IMR-90 (cell line): ENCODE measurements at regions not wholly inside any gene's neighbourhood (a gene's known extent, or its start where the extent isn't known, plus 50 kb on each side); places are given as distances from the start of the nearest gene placed in this dataset.

Source experiments
- ATAC-seq: fragments of 200-7000 bp; cut with Tn5 transposase; 2 replicates; pipeline ENCODE4 v1.9.1; 2020; ENCODE audit warnings: low read depth, mild to moderate bottlenecking, moderate library complexity
- BruUV-seq: library from RNA; stranded (reverse); fragments of 400-500 nt; replicated peaks from 2 replicates; lab custom pipeline; 2021; lab: Mats Ljungman, UMichigan
- CTCF ChIA-PET: fragments of 300-600 bp; formaldehyde crosslinking; extraction: SDS; loops from one replicate; lab custom pipeline; 2021; ENCODE audit warnings: antibody characterized with exemption; lab: Yijun Ruan, JAX
- POLR2A ChIA-PET: fragments of 300-600 bp; sonication (Branson Sonifier 250); formaldehyde crosslinking; loops from one replicate; lab custom pipeline; 2022; ENCODE audit warnings: antibody characterized with exemption; ENCODE audit not compliant: unreplicated experiment; lab: Charles Lee
- DNase-seq: peaks from one replicate; pipeline ENCODE4 v3.0.0; 2013
- H2AFZ ChIP-seq: replicated peaks from 2 replicates; pipeline ENCODE3; 2013; ENCODE audit warnings: low read length, mild to moderate bottlenecking; ENCODE audit not compliant: poor library complexity
- H2AK5ac ChIP-seq: 2 replicates; pipeline ENCODE4 v1.6.1; 2013; ENCODE audit warnings: low read depth, low read length, inconsistent platforms
- H2AK9ac ChIP-seq: replicated peaks from 2 replicates; pipeline ENCODE3; 2013; ENCODE audit warnings: mild to moderate bottlenecking, low read depth, low read length, moderate library complexity; ENCODE audit not compliant: poor library complexity
- H2BK120ac ChIP-seq: 2 replicates; pipeline ENCODE4 v1.6.1; 2013; ENCODE audit warnings: low read depth, low read length, inconsistent platforms
- H2BK15ac ChIP-seq: 3 replicates; pipeline ENCODE4 v1.6.1; 2013; ENCODE audit warnings: low read depth, low read length, inconsistent platforms
- H2BK20ac ChIP-seq: 2 replicates; pipeline ENCODE4 v1.6.1; 2013; ENCODE audit warnings: low read depth, mild to moderate bottlenecking, inconsistent platforms, low read length, moderate library complexity
- H2BK5ac ChIP-seq: 2 replicates; pipeline ENCODE4 v1.6.1; 2013; ENCODE audit warnings: mild to moderate bottlenecking, low read depth, low read length, inconsistent platforms; ENCODE audit not compliant: poor library complexity, severe bottlenecking
- H3K14ac ChIP-seq: replicated peaks from 2 replicates; pipeline ENCODE4 v1.6.1; 2013; ENCODE audit warnings: low read depth, low read length, inconsistent platforms
- H3K18ac ChIP-seq: 2 replicates; pipeline ENCODE4 v1.6.1; 2013; ENCODE audit warnings: low read depth, low read length, control low read depth
- H3K23ac ChIP-seq: 2 replicates; pipeline ENCODE4 v1.6.1; 2013; ENCODE audit warnings: low read depth, low read length, inconsistent platforms
- H3K27ac ChIP-seq: 2 replicates; pipeline ENCODE4 v1.5.1; 2013; ENCODE audit warnings: mild to moderate bottlenecking, control low read depth, low read length; ENCODE audit not compliant: insufficient read depth
- H3K27me3 ChIP-seq: 2 replicates; pipeline ENCODE4 v1.6.1; 2013; ENCODE audit warnings: low read length; ENCODE audit not compliant: control insufficient read depth, insufficient read depth
- H3K36me3 ChIP-seq: 2 replicates; pipeline ENCODE4 v1.6.1; 2013; ENCODE audit warnings: low read length, mixed read lengths; ENCODE audit not compliant: control insufficient read depth, insufficient read depth
- H3K4ac ChIP-seq: 2 replicates; pipeline ENCODE4 v1.6.1; 2013; ENCODE audit warnings: low read depth, low read length, inconsistent platforms
- H3K4me1 ChIP-seq: 2 replicates; pipeline ENCODE4 v1.6.1; 2013; ENCODE audit warnings: low read length, mixed read lengths; ENCODE audit not compliant: control insufficient read depth, insufficient read depth
- H3K4me2 ChIP-seq: 2 replicates; pipeline ENCODE4 v1.6.1; 2013; ENCODE audit warnings: low read depth, mild to moderate bottlenecking, control low read depth, low read length, moderate library complexity
- H3K4me3 ChIP-seq: 2 replicates; pipeline ENCODE4 v1.5.1; 2013; ENCODE audit warnings: low read depth, mild to moderate bottlenecking, control low read depth, low read length, moderate library complexity; ENCODE audit not compliant: insufficient read depth
- H3K56ac ChIP-seq: 2 replicates; pipeline ENCODE4 v1.6.1; 2013; ENCODE audit warnings: low read length, inconsistent platforms; ENCODE audit not compliant: insufficient read depth; ENCODE audit errors: extremely low read depth
- H3K79me1 ChIP-seq, 2 experiments: 2 replicates each; pipeline ENCODE4 v1.6.1; 2013; ENCODE audit warnings: low read length in 2 of 2, inconsistent platforms in 1 of 2, low read depth in 1 of 2
- H3K9ac ChIP-seq: 2 replicates; pipeline ENCODE4 v1.6.1; 2013; ENCODE audit warnings: low read depth, low read length, control low read depth
- H3K9me1 ChIP-seq: 2 replicates; pipeline ENCODE4 v1.6.1; 2013; ENCODE audit warnings: low read length, inconsistent platforms; ENCODE audit not compliant: insufficient read depth
- H3K9me3 ChIP-seq: 2 replicates; pipeline ENCODE4 v1.6.1; 2013; ENCODE audit warnings: low read length; ENCODE audit not compliant: control insufficient read depth, insufficient read depth
- H4K20me1 ChIP-seq: 2 replicates; pipeline ENCODE4 v1.6.1; 2013; ENCODE audit warnings: low read length, inconsistent platforms; ENCODE audit not compliant: insufficient read depth
- H4K5ac ChIP-seq: 2 replicates; pipeline ENCODE4 v1.6.1; 2013; ENCODE audit warnings: mild to moderate bottlenecking, low read depth, low read length, control low read depth
- H4K8ac ChIP-seq, 2 experiments: 2 replicates each; pipeline ENCODE4 v1.6.1; 2013; ENCODE audit warnings: low read depth in 2 of 2, low read length in 2 of 2, control low read depth in 1 of 2, inconsistent platforms in 1 of 2
- H4K91ac ChIP-seq: 2 replicates; pipeline ENCODE4 v1.6.1; 2013; ENCODE audit warnings: low read depth, low read length, inconsistent platforms; ENCODE audit not compliant: insufficient read depth
- CTCF ChIP-seq: conservative IDR thresholded peaks from 2 replicates; pipeline ENCODE4 v1.5.1; 2012; ENCODE audit warnings: mild to moderate bottlenecking, low read depth, low read length, improper control_type of control experiment
- MAZ ChIP-seq: IDR thresholded peaks from 2 replicates; pipeline ENCODE4 v1.6.1; 2012; ENCODE audit warnings: low read depth, mild to moderate bottlenecking, low read length, improper control_type of control experiment, moderate library complexity, borderline replicate concordance
- POLR2A ChIP-seq: IDR thresholded peaks from 2 replicates; pipeline ENCODE4 v1.6.1; 2012; ENCODE audit warnings: mild to moderate bottlenecking, low read depth, low read length
- RAD21 ChIP-seq: IDR thresholded peaks from 2 replicates; pipeline ENCODE4 v1.6.1; 2012; ENCODE audit warnings: low read length, improper control_type of control experiment
- RFX5 ChIP-seq: IDR thresholded peaks from 2 replicates; pipeline ENCODE4 v1.8.0; 2012; ENCODE audit warnings: low read depth, mild to moderate bottlenecking, low read length, moderate library complexity
- dilution Hi-C: fragments of 300-500 bp; cut with HindIII; formaldehyde crosslinking; loops from one replicate; pipeline ENCODE4 v1.14.3; 2018; ENCODE audit warnings: low sequenced_read_pairs; ENCODE audit not compliant: unreplicated experiment
- in situ Hi-C: fragments of 300-500 bp; cut with MboI; formaldehyde crosslinking; loops from 3 replicates; pipeline ENCODE4 v1.14.3; 2019; ENCODE audit warnings: low sequenced_read_pairs, inconsistent platforms, mixed read lengths
- intact Hi-C: fragments of 100-400 bp; cut with micrococcal nuclease; formaldehyde crosslinking; loops from 2 replicates; pipeline ENCODE4 v1.10.0; 2022

DNA sequence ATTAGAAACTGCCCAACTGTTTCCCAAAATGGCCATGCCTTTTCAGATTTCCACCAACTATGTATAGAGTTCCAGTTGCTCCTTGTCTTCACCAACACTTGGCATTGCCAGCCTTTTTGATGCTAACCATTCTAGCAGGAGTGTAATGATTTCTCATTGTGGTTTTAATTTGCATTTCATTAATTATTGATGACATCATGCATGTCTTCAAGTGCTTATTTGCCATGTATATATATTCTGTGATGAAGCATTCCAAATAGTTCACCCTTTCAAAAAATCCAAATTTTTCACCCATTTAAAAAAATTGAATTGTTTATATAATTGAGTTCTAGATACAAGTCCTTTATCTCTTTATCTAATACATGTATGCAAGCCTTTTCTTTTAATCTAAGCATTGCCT is 245.9 kb upstream of the TNRC6C start:
- dilution Hi-C loops: no loop called here
- in situ Hi-C loops: no loop called here

More for the DNA sequence above, 245.9 kb upstream of the TNRC6C start:
- Histone ChIP-seq H3K36me3 (no peaks in the 10 kb centered on the region), H2AK9ac (no peak overlapping the region), H4K91ac (no peak overlapping the region), H3K23ac (no peak overlapping the region), H3K9ac (no peak overlapping the region), H2BK120ac (no peak overlapping the region), H2AFZ (no peak overlapping the region), H3K9me1 (no peaks in the 10 kb centered on the region), H4K20me1 (no peaks in the 10 kb centered on the region), H3K27me3 (peaks cover 7% of the 10 kb centered on the region), H3K9me3 (peaks cover 3% of the 10 kb centered on the region; the same call in 1 of the 2 replicates), H2BK15ac (no peak overlapping the region), H3K4me3 (no peak overlapping the region), H3K27ac (no peak overlapping the region), H3K4me1 (no peaks in the 10 kb centered on the region), H3K18ac (no peak overlapping the region), H3K79me1 (no peaks in the 10 kb centered on the region), H3K4me2 (no peak overlapping the region), H3K14ac (no peak overlapping the region), H2BK5ac (no peak overlapping the region), H4K8ac (no peak overlapping the region), H4K5ac (no peak overlapping the region), H2BK20ac (no peak overlapping the region), H2AK5ac (no peak overlapping the region), H3K56ac (no peak overlapping the region), H3K4ac (no peak overlapping the region)
- POLR2A ChIA-PET: no interaction called here
- TF ChIP-seq CTCF (no peak), POLR2A (no peak), RAD21 (no peak), MAZ (no peak), RFX5 (no peak)
- BruUV-seq: no TSS peak
- ATAC-seq (no peak), DNase-seq (no peak)
- CTCF ChIA-PET: no interaction called here
- intact Hi-C loops: no loop called here
